WTC11 (cell line): ENCODE measurements at regions not wholly inside any gene's neighbourhood (a gene's known extent, or its start where the extent isn't known, plus 50 kb on each side); places are given as distances from the start of the nearest gene placed in this dataset.

ENCODE experiments used
- ATAC-seq: fragments of 200-7000 bp; cut with Tn5 transposase; 2 replicates; pipeline ENCODE4 v1.10.0; 2021; ENCODE audit warnings: mild to moderate bottlenecking, moderate library complexity
- CTCF ChIA-PET: fragments of 300-600 bp; sonication (Branson Sonifier 250); formaldehyde crosslinking; loops from one replicate; lab custom pipeline; 2021; ENCODE audit warnings: antibody characterized with exemption; lab: Charles Lee
- POLR2A ChIA-PET: fragments of 350-600 bp; sonication (Branson Sonifier 250); formaldehyde crosslinking; loops from one replicate; lab custom pipeline; 2021; ENCODE audit warnings: antibody characterized with exemption; lab: Charles Lee
- DNase-seq: peaks from one replicate; pipeline ENCODE4 v3.0.0; 2021; ENCODE audit warnings: low spot score
- H3K27ac Mint-ChIP-seq: 2 replicates; pipeline ENCODE4 v1.8.0; 2021; ENCODE audit warnings: mixed read lengths
- H3K27me3 Mint-ChIP-seq: 2 replicates; pipeline ENCODE4 v1.8.0; 2021; ENCODE audit warnings: low read depth, mild to moderate bottlenecking, moderate library complexity, mixed read lengths
- H3K36me3 Mint-ChIP-seq: 2 replicates; pipeline ENCODE4 v1.8.0; 2021; ENCODE audit warnings: mixed read lengths
- H3K4me1 Mint-ChIP-seq: 2 replicates; pipeline ENCODE4 v1.8.0; 2022; ENCODE audit warnings: mixed read lengths
- H3K4me3 Mint-ChIP-seq: 2 replicates; pipeline ENCODE4 v1.8.0; 2021; ENCODE audit warnings: mild to moderate bottlenecking, moderate library complexity, mixed read lengths
- H3K9me3 Mint-ChIP-seq: 2 replicates; pipeline ENCODE4 v1.8.0; 2021; ENCODE audit warnings: mixed read lengths
- CBFB ChIP-seq: sonication (generic); formaldehyde crosslinking; IDR thresholded peaks from 2 replicates; pipeline ENCODE4 v1.8.1; 2022; ENCODE audit warnings: mild to moderate bottlenecking, low read depth, missing genetic modification reagents
- CREB1 ChIP-seq: sonication (generic); formaldehyde crosslinking; IDR thresholded peaks from 2 replicates; pipeline ENCODE4 v1.8.0; 2023; ENCODE audit warnings: mild to moderate bottlenecking, missing genetic modification reagents
- ESRRA ChIP-seq: sonication (generic); formaldehyde crosslinking; IDR thresholded peaks from 2 replicates; pipeline ENCODE4 v1.8.1; 2022; ENCODE audit warnings: mild to moderate bottlenecking, missing genetic modification reagents, borderline replicate concordance
- FOXK1 ChIP-seq: sonication (generic); formaldehyde crosslinking; IDR thresholded peaks from 2 replicates; pipeline ENCODE4 v1.8.0; 2022; ENCODE audit warnings: mild to moderate bottlenecking, moderate library complexity, missing genetic modification reagents
- HMGA2 ChIP-seq: fragments of 250-450 bp; sonication (Bioruptor Pico); IDR thresholded peaks from 2 replicates; pipeline ENCODE4 v1.4.0; 2021; ENCODE audit warnings: mild to moderate bottlenecking, moderate library complexity
- MXD4 ChIP-seq: fragments of 250-450 bp; sonication (Bioruptor Pico); IDR thresholded peaks from 2 replicates; pipeline ENCODE4 v1.8.0; 2021; ENCODE audit warnings: mild to moderate bottlenecking, moderate library complexity, borderline replicate concordance
- NR1H2 ChIP-seq: sonication (generic); formaldehyde crosslinking; IDR thresholded peaks from 2 replicates; pipeline ENCODE4 v1.9.0; 2021; ENCODE audit warnings: mild to moderate bottlenecking, moderate library complexity, missing genetic modification reagents
- NR2C2 ChIP-seq: sonication (generic); formaldehyde crosslinking; IDR thresholded peaks from 2 replicates; pipeline ENCODE4 v1.8.0; 2022; ENCODE audit warnings: mild to moderate bottlenecking, missing genetic modification reagents
- OVOL2 ChIP-seq: fragments of 250-450 bp; sonication (Bioruptor Pico); IDR thresholded peaks from 2 replicates; pipeline ENCODE4 v1.9.0; 2021; ENCODE audit warnings: mild to moderate bottlenecking, borderline replicate concordance
- SMAD3 ChIP-seq: sonication (generic); formaldehyde crosslinking; IDR thresholded peaks from 2 replicates; pipeline ENCODE4 v1.8.0; 2022; ENCODE audit warnings: missing genetic modification reagents, mild to moderate bottlenecking, borderline replicate concordance
- ZBTB21 ChIP-seq: sonication (generic); formaldehyde crosslinking; IDR thresholded peaks from 2 replicates; pipeline ENCODE4 v1.8.1; 2023; ENCODE audit warnings: mild to moderate bottlenecking, missing genetic modification reagents, borderline replicate concordance
- ZNF138 ChIP-seq: sonication (generic); formaldehyde crosslinking; conservative IDR thresholded peaks from 2 replicates; pipeline ENCODE4 v1.8.1; 2022; ENCODE audit warnings: mild to moderate bottlenecking, moderate library complexity, missing genetic modification reagents
- TF ChIP-seq, protein P1 (sequence below): sonication (generic); formaldehyde crosslinking; IDR thresholded peaks from 2 replicates; pipeline ENCODE4 v1.8.0; 2023; ENCODE audit warnings: missing genetic modification reagents, mild to moderate bottlenecking, borderline replicate concordance
- TF ChIP-seq, protein P2 (sequence below): sonication (generic); formaldehyde crosslinking; IDR thresholded peaks from 2 replicates; pipeline ENCODE4 v1.8.1; 2022; ENCODE audit warnings: low read depth, missing genetic modification reagents, borderline replicate concordance
- TF ChIP-seq, protein P3 (sequence below): fragments of 250-450 bp; sonication (Bioruptor Pico); IDR thresholded peaks from 2 replicates; pipeline ENCODE4 v1.8.0; 2021; ENCODE audit warnings: mild to moderate bottlenecking
- TF ChIP-seq, protein P4 (sequence below): sonication (generic); formaldehyde crosslinking; IDR thresholded peaks from 2 replicates; pipeline ENCODE4 v1.8.0; 2022; ENCODE audit warnings: mild to moderate bottlenecking, missing genetic modification reagents
- TF ChIP-seq, protein P5 (sequence below): fragments of 250-450 bp; sonication (Bioruptor Pico); IDR thresholded peaks from 2 replicates; pipeline ENCODE4 v1.9.0; 2021; ENCODE audit warnings: mild to moderate bottlenecking
- TF ChIP-seq, protein P6 (sequence below): sonication (generic); formaldehyde crosslinking; IDR thresholded peaks from 2 replicates; pipeline ENCODE4 v1.8.1; 2022; ENCODE audit warnings: mild to moderate bottlenecking, moderate library complexity, missing genetic modification reagents
- TF ChIP-seq, protein P7 (sequence below): sonication (generic); formaldehyde crosslinking; IDR thresholded peaks from 2 replicates; pipeline ENCODE4 v1.8.1; 2023; ENCODE audit warnings: mild to moderate bottlenecking, missing genetic modification reagents

DNA sequence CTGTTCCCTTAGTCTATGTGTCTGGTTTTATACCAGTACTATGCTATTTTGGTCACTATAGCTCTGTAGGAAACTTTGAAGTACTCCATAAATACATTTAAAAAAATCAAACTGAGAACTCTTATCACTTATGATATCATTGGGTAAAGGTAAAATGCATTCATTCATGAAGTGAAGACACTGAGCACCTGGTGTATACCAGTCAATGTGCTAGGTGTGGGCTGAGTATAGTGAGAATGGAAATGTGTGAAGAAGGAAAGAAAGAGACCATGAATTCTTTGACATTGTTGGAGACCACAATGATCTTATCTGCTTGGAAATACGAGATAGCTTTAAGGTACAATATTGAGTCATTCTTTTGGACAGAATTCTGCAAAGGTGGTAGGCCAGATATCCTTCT lies 633.5 kb upstream of the AMELY start:
- Mint-ChIP-seq H3K27ac (no peak overlapping the region), H3K4me1 (no peaks in the 10 kb centered on the region), H3K4me3 (no peak overlapping the region), H3K27me3 (no peaks in the 10 kb centered on the region), H3K36me3 (no peaks in the 10 kb centered on the region), H3K9me3 (no peaks in the 10 kb centered on the region)
- DNase-seq: no peak
- no peak for ATAC-seq
- POLR2A ChIA-PET: no interaction called here
- TF ChIP-seq ZBTB21 (CRISPR knock-in tag) (no peak), NR2C2 (CRISPR knock-in tag) (no peak), CBFB (CRISPR knock-in tag) (no peak), NR1H2 (no peak), OVOL2 (CRISPR knock-in tag) (no peak), ZNF138 (no peak), ESRRA (CRISPR knock-in tag) (no peak), MXD4 (CRISPR knock-in tag) (no peak), CREB1 (CRISPR knock-in tag) (no peak), HMGA2 (CRISPR knock-in tag) (no peak), FOXK1 (CRISPR knock-in tag) (no peak), SMAD3 (CRISPR knock-in tag) (no peak)
- TF ChIP-seq, protein P1, sequence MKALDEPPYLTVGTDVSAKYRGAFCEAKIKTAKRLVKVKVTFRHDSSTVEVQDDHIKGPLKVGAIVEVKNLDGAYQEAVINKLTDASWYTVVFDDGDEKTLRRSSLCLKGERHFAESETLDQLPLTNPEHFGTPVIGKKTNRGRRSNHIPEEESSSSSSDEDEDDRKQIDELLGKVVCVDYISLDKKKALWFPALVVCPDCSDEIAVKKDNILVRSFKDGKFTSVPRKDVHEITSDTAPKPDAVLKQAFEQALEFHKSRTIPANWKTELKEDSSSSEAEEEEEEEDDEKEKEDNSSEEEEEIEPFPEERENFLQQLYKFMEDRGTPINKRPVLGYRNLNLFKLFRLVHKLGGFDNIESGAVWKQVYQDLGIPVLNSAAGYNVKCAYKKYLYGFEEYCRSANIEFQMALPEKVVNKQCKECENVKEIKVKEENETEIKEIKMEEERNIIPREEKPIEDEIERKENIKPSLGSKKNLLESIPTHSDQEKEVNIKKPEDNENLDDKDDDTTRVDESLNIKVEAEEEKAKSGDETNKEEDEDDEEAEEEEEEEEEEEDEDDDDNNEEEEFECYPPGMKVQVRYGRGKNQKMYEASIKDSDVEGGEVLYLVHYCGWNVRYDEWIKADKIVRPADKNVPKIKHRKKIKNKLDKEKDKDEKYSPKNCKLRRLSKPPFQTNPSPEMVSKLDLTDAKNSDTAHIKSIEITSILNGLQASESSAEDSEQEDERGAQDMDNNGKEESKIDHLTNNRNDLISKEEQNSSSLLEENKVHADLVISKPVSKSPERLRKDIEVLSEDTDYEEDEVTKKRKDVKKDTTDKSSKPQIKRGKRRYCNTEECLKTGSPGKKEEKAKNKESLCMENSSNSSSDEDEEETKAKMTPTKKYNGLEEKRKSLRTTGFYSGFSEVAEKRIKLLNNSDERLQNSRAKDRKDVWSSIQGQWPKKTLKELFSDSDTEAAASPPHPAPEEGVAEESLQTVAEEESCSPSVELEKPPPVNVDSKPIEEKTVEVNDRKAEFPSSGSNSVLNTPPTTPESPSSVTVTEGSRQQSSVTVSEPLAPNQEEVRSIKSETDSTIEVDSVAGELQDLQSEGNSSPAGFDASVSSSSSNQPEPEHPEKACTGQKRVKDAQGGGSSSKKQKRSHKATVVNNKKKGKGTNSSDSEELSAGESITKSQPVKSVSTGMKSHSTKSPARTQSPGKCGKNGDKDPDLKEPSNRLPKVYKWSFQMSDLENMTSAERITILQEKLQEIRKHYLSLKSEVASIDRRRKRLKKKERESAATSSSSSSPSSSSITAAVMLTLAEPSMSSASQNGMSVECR (CRISPR knock-in tag): no peak
- TF ChIP-seq, protein P2, sequence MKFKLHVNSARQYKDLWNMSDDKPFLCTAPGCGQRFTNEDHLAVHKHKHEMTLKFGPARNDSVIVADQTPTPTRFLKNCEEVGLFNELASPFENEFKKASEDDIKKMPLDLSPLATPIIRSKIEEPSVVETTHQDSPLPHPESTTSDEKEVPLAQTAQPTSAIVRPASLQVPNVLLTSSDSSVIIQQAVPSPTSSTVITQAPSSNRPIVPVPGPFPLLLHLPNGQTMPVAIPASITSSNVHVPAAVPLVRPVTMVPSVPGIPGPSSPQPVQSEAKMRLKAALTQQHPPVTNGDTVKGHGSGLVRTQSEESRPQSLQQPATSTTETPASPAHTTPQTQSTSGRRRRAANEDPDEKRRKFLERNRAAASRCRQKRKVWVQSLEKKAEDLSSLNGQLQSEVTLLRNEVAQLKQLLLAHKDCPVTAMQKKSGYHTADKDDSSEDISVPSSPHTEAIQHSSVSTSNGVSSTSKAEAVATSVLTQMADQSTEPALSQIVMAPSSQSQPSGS (CRISPR knock-in tag): no peak
- TF ChIP-seq, protein P3, sequence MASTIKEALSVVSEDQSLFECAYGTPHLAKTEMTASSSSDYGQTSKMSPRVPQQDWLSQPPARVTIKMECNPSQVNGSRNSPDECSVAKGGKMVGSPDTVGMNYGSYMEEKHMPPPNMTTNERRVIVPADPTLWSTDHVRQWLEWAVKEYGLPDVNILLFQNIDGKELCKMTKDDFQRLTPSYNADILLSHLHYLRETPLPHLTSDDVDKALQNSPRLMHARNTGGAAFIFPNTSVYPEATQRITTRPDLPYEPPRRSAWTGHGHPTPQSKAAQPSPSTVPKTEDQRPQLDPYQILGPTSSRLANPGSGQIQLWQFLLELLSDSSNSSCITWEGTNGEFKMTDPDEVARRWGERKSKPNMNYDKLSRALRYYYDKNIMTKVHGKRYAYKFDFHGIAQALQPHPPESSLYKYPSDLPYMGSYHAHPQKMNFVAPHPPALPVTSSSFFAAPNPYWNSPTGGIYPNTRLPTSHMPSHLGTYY (CRISPR knock-in tag): no peak
- TF ChIP-seq, protein P4, sequence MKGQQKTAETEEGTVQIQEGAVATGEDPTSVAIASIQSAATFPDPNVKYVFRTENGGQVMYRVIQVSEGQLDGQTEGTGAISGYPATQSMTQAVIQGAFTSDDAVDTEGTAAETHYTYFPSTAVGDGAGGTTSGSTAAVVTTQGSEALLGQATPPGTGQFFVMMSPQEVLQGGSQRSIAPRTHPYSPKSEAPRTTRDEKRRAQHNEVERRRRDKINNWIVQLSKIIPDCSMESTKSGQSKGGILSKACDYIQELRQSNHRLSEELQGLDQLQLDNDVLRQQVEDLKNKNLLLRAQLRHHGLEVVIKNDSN (CRISPR knock-in tag): no peak
- TF ChIP-seq, protein P5, sequence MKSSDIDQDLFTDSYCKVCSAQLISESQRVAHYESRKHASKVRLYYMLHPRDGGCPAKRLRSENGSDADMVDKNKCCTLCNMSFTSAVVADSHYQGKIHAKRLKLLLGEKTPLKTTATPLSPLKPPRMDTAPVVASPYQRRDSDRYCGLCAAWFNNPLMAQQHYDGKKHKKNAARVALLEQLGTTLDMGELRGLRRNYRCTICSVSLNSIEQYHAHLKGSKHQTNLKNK (CRISPR knock-in tag): no peak
- TF ChIP-seq, protein P6, sequence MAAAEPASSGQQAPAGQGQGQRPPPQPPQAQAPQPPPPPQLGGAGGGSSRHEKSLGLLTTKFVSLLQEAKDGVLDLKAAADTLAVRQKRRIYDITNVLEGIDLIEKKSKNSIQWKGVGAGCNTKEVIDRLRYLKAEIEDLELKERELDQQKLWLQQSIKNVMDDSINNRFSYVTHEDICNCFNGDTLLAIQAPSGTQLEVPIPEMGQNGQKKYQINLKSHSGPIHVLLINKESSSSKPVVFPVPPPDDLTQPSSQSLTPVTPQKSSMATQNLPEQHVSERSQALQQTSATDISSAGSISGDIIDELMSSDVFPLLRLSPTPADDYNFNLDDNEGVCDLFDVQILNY (CRISPR knock-in tag): no peak
- TF ChIP-seq, protein P7, sequence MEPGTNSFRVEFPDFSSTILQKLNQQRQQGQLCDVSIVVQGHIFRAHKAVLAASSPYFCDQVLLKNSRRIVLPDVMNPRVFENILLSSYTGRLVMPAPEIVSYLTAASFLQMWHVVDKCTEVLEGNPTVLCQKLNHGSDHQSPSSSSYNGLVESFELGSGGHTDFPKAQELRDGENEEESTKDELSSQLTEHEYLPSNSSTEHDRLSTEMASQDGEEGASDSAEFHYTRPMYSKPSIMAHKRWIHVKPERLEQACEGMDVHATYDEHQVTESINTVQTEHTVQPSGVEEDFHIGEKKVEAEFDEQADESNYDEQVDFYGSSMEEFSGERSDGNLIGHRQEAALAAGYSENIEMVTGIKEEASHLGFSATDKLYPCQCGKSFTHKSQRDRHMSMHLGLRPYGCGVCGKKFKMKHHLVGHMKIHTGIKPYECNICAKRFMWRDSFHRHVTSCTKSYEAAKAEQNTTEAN (CRISPR knock-in tag): no peak
- CTCF ChIA-PET: no interaction called here
